ENCODE measurements at regions not wholly inside any gene's neighbourhood (a gene's known extent, or its start where the extent isn't known, plus 50 kb on each side); places are given as distances from the start of the nearest gene placed in this dataset.
A peak's percentile ranks its signal among the peaks of the same experiment; 100 is the strongest.
"Not testable (repeated sequence)": the region's sequence is repeated elsewhere in the genome, so short reads cannot be mapped to it uniquely, and the experiment has no call there.

GRCh38 chr21:9246010-9246409, 1275.4 kb upstream of the TPTE start:
- not testable (repeated sequence) for H3K9me3 ChIP-seq (ENCODE audit: control insufficient read depth in 2 of 2, insufficient read depth in 1 of 2, low read length in 1 of 2); H3K27ac ChIP-seq (ENCODE audit: low read depth in 1 of 2, low read length in 1 of 2); H3K4me1 ChIP-seq (ENCODE audit: control insufficient read depth in 2 of 2, insufficient read depth in 2 of 2, low read length in 2 of 2); H3K27me3 ChIP-seq (ENCODE audit: control insufficient read depth in 2 of 2, insufficient read depth in 1 of 2, low read length in 1 of 2); DNase-seq (ENCODE audit: low read depth in 6 of 9, low spot score in 9 of 9); H3K36me3 ChIP-seq (ENCODE audit: control insufficient read depth in 2 of 2, insufficient read depth in 2 of 2, low read length in 1 of 2); H3K4me3 ChIP-seq (ENCODE audit: low read length in 2 of 2)
- WGBS, result 59% methylated on average over 1 of the region's 2 CpGs

- H3K36me3 ChIP-seq (ENCODE audit: control insufficient read depth in 2 of 2, insufficient read depth in 2 of 2, low read length in 1 of 2); H3K27ac ChIP-seq (ENCODE audit: low read depth in 1 of 2, low read length in 1 of 2); H3K9me3 ChIP-seq (ENCODE audit: control insufficient read depth in 2 of 2, insufficient read depth in 1 of 2, low read length in 1 of 2); H3K4me3 ChIP-seq (ENCODE audit: low read length in 2 of 2); H3K4me1 ChIP-seq (ENCODE audit: control insufficient read depth in 2 of 2, insufficient read depth in 2 of 2, low read length in 2 of 2); H3K27me3 ChIP-seq (ENCODE audit: control insufficient read depth in 2 of 2, insufficient read depth in 1 of 2, low read length in 1 of 2): not testable (repeated sequence)
- DNase-seq (ENCODE audit: low read depth in 6 of 9, low spot score in 9 of 9), result peak in 1 of 9 donors; percentile 0
- WGBS, result 69% methylated on average over 3 of the region's 3 CpGs
Observed at GRCh38 chr21:9246481-9247289, 1274.7 kb upstream of the TPTE start.

GRCh38 chr21:9247290-9247613, 1274.1 kb upstream of the TPTE start:
- H3K9me3 ChIP-seq (ENCODE audit: control insufficient read depth in 2 of 2, insufficient read depth in 1 of 2, low read length in 1 of 2); H3K27ac ChIP-seq (ENCODE audit: low read depth in 1 of 2, low read length in 1 of 2); H3K36me3 ChIP-seq (ENCODE audit: control insufficient read depth in 2 of 2, insufficient read depth in 2 of 2, low read length in 1 of 2); H3K27me3 ChIP-seq (ENCODE audit: control insufficient read depth in 2 of 2, insufficient read depth in 1 of 2, low read length in 1 of 2); DNase-seq (ENCODE audit: low read depth in 6 of 9, low spot score in 9 of 9); H3K4me3 ChIP-seq (ENCODE audit: low read length in 2 of 2); H3K4me1 ChIP-seq (ENCODE audit: control insufficient read depth in 2 of 2, insufficient read depth in 2 of 2, low read length in 2 of 2): not testable (repeated sequence)

- DNase-seq (ENCODE audit: low read depth in 6 of 9, low spot score in 9 of 9); H3K27ac ChIP-seq (ENCODE audit: low read depth in 1 of 2, low read length in 1 of 2): not testable (repeated sequence)
- 64% methylated on average over 3 of the region's 3 CpGs for WGBS
Observed at GRCh38 chr21:9247616-9248317, 1273.6 kb upstream of the TPTE start.

More at GRCh38 chr21:9247616-9248317, 1273.6 kb upstream of the TPTE start:
- H3K4me3 ChIP-seq (ENCODE audit: low read length in 2 of 2); H3K4me1 ChIP-seq (ENCODE audit: control insufficient read depth in 2 of 2, insufficient read depth in 2 of 2, low read length in 2 of 2); H3K36me3 ChIP-seq (ENCODE audit: control insufficient read depth in 2 of 2, insufficient read depth in 2 of 2, low read length in 1 of 2); H3K9me3 ChIP-seq (ENCODE audit: control insufficient read depth in 2 of 2, insufficient read depth in 1 of 2, low read length in 1 of 2); H3K27me3 ChIP-seq (ENCODE audit: control insufficient read depth in 2 of 2, insufficient read depth in 1 of 2, low read length in 1 of 2): not testable (repeated sequence)

Data from thymus (tissue), 11 donors.